Gastrocnemius medialis (tissue), 4 donors: ENCODE measurements at regions not wholly inside any gene's neighbourhood (a gene's known extent, or its start where the extent isn't known, plus 50 kb on each side); places are given as distances from the start of the nearest gene placed in this dataset.

Experiments
- CTCF ChIP-seq, 5 experiments: fragments of 450-650 bp in 3 of 5; fragments of 200-600 bp in 2 of 5; sonication (generic) in 2 of 5; IDR thresholded peaks in 4 of 5; conservative IDR thresholded peaks in 1 of 5; 1 replicate in 4 of 5; 2 replicates in 1 of 5; pipeline ENCODE4 v1.5.1; 2016 to 2019; ENCODE audit warnings: antibody characterized with exemption in 5 of 5, mild to moderate bottlenecking in 3 of 5, moderate library complexity in 3 of 5
- POLR2A ChIP-seq, 2 donors: fragments of 450-650 bp; IDR thresholded peaks; one replicate each; pipeline ENCODE4 v1.6.1; 2017; ENCODE audit warnings: antibody characterized with exemption in 2 of 2, mild to moderate bottlenecking in 2 of 2, moderate library complexity in 2 of 2

- TF ChIP-seq POLR2A (IDR thresholded peaks at IDR 0.05): no peak
- TF ChIP-seq CTCF (IDR thresholded peaks at IDR 0.05 in 4 of 5, conservative IDR thresholded peaks at IDR 0.05 in 1 of 5): peak; percentile 16 to 61 (median 37)
Measured at GRCh38 chr6:91081452-91082067, 494.7 kb upstream of the MAP3K7 start.
